SKM-1 treated with dmso at 0.1 percent for 144 hours (cell line): ENCODE measurements at regions not wholly inside any gene's neighbourhood (a gene's known extent, or its start where the extent isn't known, plus 50 kb on each side); places are given as distances from the start of the nearest gene placed in this dataset.
"Not testable (repeated sequence)": the region's sequence is repeated elsewhere in the genome, so short reads cannot be mapped to it uniquely, and the experiment has no call there.

Experiments
- DNase-seq: peaks from one replicate; lab custom pipeline; 2025; ENCODE audit not compliant: unreplicated experiment; lab: John Stamatoyannopoulos, UW

DNA sequence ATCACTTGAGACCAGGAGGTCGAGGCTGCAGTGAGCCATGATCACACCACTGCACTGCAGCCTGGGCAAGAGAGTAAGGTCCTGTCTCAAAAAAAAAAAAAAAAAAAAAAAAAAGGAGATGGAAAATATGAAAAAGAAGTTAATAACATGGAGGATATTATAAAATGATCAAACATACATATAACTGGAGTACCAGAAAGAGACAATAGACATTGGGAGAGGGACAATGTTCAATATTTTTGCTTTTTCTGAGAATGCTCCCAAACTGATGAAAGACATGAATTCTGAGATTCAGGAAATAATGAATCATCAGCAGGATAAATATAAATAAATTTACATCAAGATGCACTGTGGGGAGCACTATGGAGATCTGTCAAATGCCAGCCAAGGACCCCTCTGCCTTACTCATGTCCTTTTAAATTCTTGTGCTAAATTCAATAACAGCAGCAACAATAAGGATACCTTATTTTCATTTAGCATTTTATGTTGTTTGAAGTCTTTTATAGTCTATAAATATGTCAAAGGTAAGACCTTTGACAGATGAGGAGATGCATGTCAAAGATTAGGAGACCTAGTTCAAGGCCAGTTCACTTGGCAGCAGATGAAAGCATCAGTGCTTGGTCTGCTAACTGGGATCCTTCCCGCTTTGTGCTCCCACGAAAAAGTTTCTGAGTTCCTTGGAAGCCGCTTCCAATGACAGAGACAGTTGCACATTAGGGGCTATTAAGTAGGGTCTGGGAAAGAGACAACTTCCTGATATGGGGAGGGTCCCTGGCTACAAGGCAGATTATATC, 97.7 kb downstream of the TLR5 start:
- no peak for DNase-seq

DNA sequence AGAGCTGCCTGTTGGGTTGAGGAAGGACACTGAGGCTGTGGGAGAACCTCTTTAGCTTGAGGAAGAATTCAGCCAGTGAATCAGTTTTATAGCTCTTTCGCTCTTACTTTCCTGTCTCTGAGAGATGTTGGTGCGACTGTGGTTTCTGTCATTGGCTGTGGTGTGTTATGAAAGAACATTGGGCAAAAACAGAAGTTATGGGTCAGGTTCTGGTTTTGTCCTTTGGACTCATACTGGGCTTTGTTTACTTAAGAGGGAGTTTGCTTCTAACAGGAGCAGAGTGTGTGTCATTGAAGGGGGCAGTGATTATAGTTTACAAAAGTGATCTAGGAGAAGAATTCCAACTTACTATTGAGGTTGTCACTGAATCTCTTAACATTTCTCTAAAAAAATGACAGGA, 97.0 kb downstream of the TLR5 start:
- no peak for DNase-seq

DNA sequence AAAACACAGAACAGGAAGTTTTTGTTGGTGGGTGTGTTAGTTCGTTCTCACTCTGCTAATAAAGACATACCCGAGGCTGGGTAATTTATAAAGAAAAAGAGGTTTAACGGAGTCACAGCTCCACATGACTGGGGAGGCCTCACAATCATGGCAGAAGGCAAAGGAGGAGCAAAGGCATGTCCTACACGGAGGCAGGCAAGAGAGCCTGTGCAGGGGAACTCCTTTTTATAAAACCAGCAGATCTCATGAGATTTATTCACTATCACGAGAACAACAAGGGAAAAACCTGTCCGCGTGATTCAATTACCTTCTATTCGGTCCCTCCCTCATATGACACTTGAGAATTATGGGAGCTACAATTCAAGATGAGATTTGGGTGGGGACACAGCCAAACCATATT, 96.6 kb downstream of the TLR5 start:
- DNase-seq: not testable (repeated sequence)

DNA sequence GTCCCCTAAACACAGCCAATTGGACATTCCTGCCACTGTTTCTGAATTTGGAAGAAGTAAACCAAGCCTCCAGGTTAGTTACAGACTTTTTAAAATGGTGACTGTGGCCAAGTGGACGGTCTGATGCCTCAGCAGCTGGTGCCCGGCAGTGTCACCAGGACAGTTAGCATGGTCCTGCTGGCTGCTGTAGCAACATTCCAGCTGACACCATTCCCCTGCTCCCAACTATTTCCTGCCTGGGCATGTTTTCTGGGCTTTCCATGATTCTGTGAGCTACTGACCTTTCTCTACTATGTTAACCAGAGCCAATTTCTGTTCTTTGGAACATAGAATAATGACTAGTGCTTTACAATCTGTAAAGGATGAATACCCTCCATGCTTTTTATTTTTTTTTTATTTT, 95.0 kb downstream of the TLR5 start:
- DNase-seq: no peak

DNA sequence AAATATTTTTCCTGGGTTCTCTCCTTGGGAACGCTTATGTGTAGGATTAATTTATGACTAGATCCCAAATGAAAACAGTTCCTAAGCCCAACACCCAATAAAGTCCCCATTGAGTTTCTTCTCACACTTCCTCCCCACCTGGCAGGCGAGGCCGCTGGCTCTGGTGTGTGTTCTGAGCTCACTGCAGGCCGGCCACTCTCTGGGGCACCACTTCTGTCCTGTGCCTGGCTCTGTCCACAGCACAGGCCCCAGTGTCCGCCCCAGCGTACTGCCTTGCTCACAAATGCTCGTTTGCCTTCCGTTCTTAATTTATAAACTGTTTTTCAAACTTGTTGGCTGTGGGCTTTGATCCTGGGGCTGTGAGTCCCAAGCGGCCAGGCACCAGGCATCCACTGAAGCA, 90.6 kb downstream of the TLR5 start:
- no peak for DNase-seq

DNA sequence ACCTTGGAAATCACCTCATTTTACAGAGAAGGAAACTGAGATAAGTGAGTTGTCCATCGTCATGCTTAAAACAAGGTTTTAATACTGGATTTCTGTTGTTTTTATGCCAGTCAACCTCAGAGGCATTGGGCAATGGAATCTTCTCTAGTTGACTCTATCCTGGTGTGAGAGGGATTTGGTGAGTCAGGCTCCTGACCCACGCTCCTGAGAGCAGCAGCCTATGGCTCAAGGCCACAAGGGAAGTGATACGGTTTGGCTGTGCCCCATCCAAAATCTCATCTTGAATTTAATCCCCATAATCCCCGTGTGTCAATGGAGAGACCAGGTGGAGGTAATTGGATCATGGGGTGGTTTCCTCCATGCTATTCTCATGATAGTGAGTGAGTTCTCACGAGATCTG, 90.1 kb downstream of the TLR5 start:
- DNase-seq: no peak

DNA sequence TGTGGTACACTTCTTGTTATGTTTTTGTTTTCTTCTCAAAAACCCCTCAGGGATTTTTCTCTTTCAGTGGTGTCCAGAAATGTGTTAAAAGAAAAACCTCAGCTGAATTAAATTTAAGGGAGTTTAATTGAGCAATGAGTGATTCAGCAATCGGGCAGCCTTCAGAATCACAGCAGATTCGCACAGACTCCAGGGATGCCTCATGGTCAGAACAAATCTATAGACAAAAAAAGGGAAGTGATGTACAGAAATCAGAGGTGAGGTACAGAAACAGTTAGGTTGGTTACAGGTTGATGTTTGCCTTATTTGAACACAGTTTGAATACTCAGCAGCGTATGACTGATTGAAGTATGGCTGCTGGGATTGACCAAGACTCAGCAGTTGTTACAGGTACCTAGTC, 86.2 kb downstream of the TLR5 start:
- DNase-seq: no peak

DNA sequence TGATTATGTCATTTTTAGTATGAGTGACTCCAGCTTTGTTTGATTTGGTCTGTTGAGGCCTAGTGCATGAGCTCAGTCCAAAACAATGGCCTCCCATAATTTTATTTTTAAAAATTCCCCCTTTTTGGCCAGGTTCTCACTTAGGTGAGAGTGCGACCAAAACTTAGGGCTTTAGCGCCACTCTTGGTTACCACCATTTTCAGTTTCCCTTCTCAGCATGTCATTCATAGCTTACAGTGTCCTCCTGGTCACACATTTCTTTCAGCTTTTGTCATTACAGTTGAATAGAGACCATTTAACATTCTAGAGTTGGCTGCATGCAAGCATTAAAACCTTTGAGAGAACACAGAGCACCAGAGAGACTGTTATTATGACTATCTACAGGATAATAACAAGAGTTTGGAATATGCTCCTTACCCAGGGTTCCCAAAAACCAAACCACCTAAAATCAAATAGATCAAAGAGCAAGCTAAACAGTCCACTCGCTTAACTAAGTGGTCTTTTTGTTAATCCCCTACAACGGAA, 85.4 kb downstream of the TLR5 start:
- no peak for DNase-seq
